NCI-H226 (cell line): ENCODE measurements at regions not wholly inside any gene's neighbourhood (a gene's known extent, or its start where the extent isn't known, plus 50 kb on each side); places are given as distances from the start of the nearest gene placed in this dataset.

Experiments
- DNase-seq: peaks from one replicate; pipeline ENCODE4 v3.0.0-alpha.2; 2015

GRCh38 chr15:93469994-93470393, 381.0 kb upstream of the RGMA start:
- no peak for DNase-seq

DNA sequence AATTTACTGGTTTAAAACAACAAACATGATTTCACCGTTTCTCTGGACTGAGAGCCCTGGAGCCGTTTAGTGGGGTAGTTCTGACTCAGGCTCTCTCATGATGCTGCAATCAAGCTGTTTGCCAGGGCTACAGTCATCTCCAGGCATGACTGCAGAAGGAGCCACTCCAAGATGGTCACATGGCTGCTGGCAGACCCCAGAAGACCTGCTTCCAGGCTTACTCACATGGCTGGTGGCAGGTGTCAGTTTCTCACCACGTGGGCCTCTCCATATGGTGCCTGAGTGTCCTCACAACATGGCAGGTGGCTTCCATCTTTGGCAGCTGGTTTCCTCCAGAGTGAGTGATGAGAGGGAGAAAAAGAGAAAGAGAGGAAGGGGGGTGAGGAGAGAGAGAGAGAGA, 378.3 kb upstream of the RGMA start:
- no peak for DNase-seq

DNA sequence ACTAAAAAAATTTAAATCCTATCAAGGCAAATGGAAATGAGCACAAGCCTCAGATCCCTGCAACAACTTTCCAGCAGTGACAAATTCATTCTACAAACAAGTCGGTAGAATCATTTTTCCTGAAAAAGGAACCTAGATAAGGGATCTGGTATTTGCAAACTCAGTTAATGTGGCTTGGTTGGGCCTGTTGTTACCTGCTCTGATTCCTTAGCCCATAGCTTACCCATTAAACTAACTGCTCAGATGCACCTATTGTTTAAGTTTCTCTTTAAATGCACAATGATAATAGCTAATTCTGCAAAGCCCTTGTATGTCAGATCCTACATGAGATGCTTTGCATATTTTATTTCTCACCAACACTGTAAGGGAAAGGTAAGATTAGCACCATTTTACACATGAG, 377.4 kb upstream of the RGMA start:
- DNase-seq, result no peak

DNA sequence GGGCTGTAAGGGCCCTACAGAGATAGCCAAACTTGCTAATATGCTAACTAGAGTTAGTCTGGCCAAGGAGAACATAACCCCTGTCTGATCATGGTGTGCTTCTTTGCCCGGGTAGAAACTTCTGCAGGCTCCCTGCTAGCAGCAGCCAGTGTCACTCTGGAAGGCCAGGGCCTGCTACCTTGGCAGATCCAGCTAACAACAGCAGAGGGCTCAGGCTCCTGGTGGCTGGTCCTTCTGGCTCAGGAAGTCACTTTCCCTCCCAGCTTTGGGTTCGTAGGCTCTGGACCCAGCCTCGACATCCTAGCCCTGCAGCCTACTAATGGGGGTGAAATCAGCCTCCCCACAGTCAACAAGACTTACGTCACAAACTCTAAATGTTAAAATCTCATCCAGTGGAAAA, 373.7 kb upstream of the RGMA start:
- no peak for DNase-seq

DNA sequence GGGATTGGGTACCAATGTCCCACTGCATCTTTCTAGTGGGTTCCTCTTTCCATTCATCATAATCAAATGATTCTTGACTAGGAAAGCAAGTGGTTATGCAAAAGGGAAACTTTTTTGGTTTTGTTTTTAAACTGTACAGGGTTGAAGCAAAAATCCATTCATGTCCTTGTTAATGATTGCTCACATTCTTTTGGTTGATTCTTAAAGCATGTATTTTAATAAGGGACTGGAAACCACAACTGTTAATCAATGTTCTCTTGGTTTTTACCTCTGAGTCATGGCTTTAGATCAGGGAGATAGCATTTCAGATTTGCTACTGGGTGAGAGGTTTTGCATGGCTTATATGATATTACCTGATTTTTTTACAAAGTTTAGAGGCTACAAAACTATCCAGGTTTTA, 371.7 kb upstream of the RGMA start:
- DNase-seq, result no peak

DNA sequence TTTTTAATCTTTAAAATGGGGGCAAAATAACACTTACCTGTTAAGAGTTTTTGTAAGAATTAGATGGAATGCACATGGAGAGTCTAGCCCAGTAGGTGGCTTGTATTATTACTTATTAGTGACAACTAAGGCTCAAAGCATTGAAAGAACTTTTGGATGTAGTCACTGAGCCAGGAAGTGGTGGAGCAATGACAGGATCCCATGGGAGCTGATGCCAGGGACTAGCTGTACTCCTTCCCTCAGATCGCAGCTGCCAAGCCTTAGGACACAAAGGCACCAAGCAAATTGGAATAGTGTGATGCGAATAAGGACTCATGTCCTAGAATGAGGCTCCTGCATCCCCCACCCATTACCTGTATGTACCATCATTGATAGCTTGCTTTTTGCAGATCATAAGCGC, 370.4 kb upstream of the RGMA start:
- no peak for DNase-seq

GRCh38 chr15:93458597-93458996, 369.6 kb upstream of the RGMA start:
- no peak for DNase-seq

GRCh38 chr15:93454788-93455187, 365.8 kb upstream of the RGMA start:
- DNase-seq, result no peak

GRCh38 chr15:93452537-93453211, 363.7 kb upstream of the RGMA start:
- DNase-seq, result no peak

- no peak for DNase-seq
Observed at GRCh38 chr15:93451822-93452221, 362.8 kb upstream of the RGMA start.

- DNase-seq, result no peak
Observed at GRCh38 chr15:93451265-93451664, 362.3 kb upstream of the RGMA start.

- no peak for DNase-seq
Observed at GRCh38 chr15:93449798-93450197, 360.8 kb upstream of the RGMA start.

- DNase-seq, result no peak
Observed at GRCh38 chr15:93438310-93438709, 349.3 kb upstream of the RGMA start.

- DNase-seq, result no peak
Observed at GRCh38 chr15:93432474-93432873, 343.5 kb upstream of the RGMA start.

GRCh38 chr15:93428807-93429351, 339.9 kb upstream of the RGMA start:
- no peak for DNase-seq

DNA sequence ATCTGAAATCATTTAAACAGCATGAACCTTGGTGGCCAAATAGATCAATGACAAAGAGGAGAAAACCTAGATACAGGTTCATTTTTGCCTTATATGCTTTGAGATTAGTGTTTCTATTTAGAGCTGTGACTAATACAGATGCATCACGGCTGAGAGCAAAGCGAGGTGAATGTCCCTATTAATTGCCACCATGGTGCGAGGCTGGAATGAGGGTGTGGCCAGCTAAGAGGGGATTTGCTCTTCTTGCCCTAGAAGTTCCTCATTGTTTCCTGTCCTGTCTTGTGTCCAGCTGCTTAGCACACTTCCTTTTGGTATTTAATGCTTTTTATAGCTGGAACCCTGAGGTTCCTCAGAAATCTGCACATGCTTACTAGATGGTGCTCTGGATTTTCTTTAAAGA, 339.1 kb upstream of the RGMA start:
- DNase-seq, result no peak

DNA sequence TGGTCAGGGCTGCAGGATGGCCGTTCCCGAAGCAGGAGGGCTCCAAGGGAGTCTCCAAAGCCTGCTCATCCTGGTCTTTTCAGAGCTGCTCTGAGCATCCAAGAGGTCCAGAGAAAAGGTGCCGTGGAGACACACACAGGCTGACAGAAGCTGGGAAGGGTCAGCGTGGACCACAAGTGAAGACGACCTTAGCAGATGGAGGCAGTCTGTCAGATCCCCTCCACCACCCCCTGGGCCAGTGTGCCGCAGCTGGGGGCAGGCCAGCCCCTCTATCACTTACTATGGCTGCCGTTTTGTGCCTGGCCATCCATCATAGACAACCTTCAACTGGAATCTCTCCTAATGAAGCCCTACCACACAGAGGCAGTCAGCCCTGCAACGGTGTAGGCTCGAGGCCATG, 335.1 kb upstream of the RGMA start:
- no peak for DNase-seq

- no peak for DNase-seq
Observed at GRCh38 chr15:93422476-93422875, 333.5 kb upstream of the RGMA start.

- DNase-seq, result no peak
Observed at GRCh38 chr15:93420477-93420876, 331.5 kb upstream of the RGMA start.

- no peak for DNase-seq
Observed at GRCh38 chr15:93420050-93420452, 331.0 kb upstream of the RGMA start.

GRCh38 chr15:93418566-93418965, 329.6 kb upstream of the RGMA start:
- no peak for DNase-seq

GRCh38 chr15:93417631-93418030, 328.6 kb upstream of the RGMA start:
- DNase-seq, result no peak

- DNase-seq, result no peak
Observed at GRCh38 chr15:93417156-93417555, 328.1 kb upstream of the RGMA start.

DNA sequence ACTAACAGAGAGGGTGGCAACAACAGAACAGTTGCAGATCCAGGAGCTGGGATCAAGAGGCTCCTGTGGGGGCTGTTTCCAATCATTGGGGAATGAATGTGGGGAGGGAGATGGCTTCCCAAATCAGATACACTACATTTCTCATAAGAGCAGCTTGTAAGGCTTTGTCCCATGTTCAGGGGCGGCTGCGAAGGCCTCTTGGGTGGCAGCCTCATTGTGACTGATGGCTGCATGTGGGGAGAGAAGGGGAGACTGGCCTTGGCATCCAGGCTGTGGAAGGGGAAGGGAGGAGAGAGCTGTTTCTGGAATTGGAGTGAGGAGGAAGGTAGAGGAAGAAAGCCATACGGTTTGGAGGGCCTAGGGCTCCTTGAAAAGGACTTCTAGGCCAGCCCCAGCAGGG, 326.6 kb upstream of the RGMA start:
- DNase-seq, result no peak

DNA sequence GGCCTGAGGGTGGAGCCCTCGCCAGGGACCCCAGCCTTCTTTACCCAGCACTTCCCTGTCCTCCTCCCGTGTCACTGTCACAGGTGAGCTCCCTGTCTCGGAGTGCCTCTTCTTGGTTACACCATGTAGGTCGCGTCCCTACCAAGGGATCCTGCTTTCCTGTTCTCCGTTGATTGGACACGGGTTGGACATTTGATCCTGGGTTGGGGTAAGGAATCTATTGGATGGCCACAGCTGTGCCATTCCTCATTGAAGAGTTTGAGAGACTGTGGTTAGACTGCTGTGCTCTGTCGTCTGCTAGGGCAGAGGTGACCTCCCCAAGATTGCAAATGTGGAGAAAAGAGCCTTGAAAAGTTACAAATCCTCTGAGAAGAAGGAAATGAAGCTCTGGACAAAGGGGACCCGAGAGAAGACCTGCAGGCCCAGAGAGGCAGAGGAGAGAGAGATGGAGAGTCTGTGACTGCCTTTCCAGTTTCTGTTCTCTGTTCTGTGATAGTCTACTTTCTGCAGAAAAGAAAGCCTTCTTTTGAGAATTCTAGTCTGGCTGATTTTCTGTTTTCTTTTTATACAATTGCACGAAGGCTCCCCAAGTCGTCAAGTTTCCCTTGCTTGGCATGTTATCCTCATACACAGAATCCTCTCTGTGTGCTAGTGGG, 325.7 kb upstream of the RGMA start:
- DNase-seq, result no peak
